PFSK-1 (cell line): ENCODE measurements at regions not wholly inside any gene's neighbourhood (a gene's known extent, or its start where the extent isn't known, plus 50 kb on each side); places are given as distances from the start of the nearest gene placed in this dataset.

Source experiments
- FOXP2 ChIP-seq: optimal IDR thresholded peaks from 2 replicates; pipeline ENCODE3; 2011; ENCODE audit warnings: borderline replicate concordance, control low read depth, inconsistent platforms; ENCODE audit not compliant: insufficient read depth; ENCODE audit errors: extremely low read length, extremely low read depth
- POLR2AphosphoS5 ChIP-seq: IDR thresholded peaks from 2 replicates; pipeline ENCODE4 v1.6.1; 2012; ENCODE audit warnings: low read depth, mild to moderate bottlenecking, control low read depth, low read length, moderate library complexity
- REST ChIP-seq, 2 experiments: IDR thresholded peaks; 2 replicates each; pipeline versions ENCODE4 v1.6.1 to v1.8.0; 2011 to 2012; ENCODE audit warnings: low read depth in 2 of 2, low read length in 2 of 2, control low read depth in 1 of 2, inconsistent platforms in 1 of 2, mild to moderate bottlenecking in 1 of 2, moderate library complexity in 1 of 2; ENCODE audit not compliant: insufficient read depth in 1 of 2
- SIN3A ChIP-seq: IDR thresholded peaks from 2 replicates; pipeline ENCODE4 v1.6.1; 2012; ENCODE audit warnings: mild to moderate bottlenecking, low read length, moderate library complexity, borderline replicate concordance; ENCODE audit not compliant: insufficient read depth
- TAF1 ChIP-seq: IDR thresholded peaks from 2 replicates; pipeline ENCODE4 v1.6.1; 2012; ENCODE audit warnings: low read length, control low read depth, borderline replicate concordance; ENCODE audit not compliant: insufficient read depth

DNA sequence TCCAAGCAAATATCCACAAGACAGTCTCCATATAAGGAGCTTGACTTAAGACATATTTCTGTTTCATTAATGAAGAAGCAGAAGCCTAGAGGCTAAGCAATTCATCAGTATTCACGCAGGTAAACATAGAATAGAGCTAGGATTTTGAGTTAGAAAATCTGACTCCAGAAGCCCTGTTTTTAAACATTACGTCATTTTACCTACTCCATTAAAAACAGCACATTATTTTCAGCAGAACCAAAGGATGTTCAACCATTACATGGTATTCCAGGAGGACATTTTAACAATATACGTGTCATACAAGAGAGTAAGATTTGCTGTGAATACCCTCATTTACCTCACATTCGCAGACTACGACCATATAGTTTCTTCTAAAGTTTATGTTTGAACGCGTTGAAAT is 403.3 kb upstream of the TRAM1L1 start:
- TF ChIP-seq TAF1 = no peak
- no peak for TF ChIP-seq SIN3A
- TF ChIP-seq FOXP2 = no peak
- TF ChIP-seq POLR2AphosphoS5 = no peak
- TF ChIP-seq REST (IDR thresholded peaks at IDR 0.05; ENCODE audit: insufficient read depth in 1 of 2, low read depth in 2 of 2, low read length in 2 of 2) = no peak

DNA sequence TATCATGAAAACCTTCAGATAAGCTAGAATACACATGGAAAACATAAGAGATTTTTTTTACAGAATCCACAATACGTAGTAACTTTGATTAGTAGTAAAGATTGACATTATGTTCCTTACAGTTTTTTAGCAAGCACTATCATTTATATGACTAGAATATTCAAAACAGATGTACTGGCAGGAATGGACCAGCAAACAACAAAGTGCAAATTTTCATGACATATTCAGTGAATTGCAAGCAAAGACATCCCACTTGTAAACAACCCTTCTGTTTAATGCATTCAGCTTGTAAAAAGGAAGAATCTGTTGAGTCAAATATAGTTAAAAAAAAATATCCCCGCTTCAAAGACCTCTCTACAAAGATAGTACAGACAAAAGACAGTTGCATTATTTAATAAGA is 403.7 kb upstream of the TRAM1L1 start:
- TF ChIP-seq FOXP2 = no peak
- TF ChIP-seq TAF1 = no peak
- TF ChIP-seq REST (IDR thresholded peaks at IDR 0.05; ENCODE audit: insufficient read depth in 1 of 2, low read depth in 2 of 2, low read length in 2 of 2) = no peak
- TF ChIP-seq SIN3A = no peak
- no peak for TF ChIP-seq POLR2AphosphoS5

DNA sequence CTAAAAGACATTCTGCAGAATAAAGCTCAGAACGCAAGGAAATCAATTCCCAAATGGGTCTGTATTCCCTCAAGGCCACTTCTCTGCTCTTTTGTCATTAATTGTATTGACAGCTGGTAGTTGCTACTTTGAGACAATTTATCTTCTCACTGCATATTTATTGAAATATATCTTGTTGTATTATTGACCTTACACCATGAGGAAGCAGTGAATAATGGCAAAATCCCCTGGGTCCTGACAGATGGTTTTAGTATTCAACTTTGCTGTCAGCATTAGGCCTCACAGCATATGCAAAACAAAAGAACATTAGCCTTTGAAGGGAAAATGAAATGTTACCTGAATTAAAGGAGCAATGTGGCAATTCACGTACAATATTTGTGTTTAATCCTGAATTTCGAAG is 406.1 kb upstream of the TRAM1L1 start:
- TF ChIP-seq REST (IDR thresholded peaks at IDR 0.05; ENCODE audit: insufficient read depth in 1 of 2, low read depth in 2 of 2, low read length in 2 of 2) = no peak
- no peak for TF ChIP-seq FOXP2
- no peak for TF ChIP-seq SIN3A
- TF ChIP-seq TAF1 = no peak
- TF ChIP-seq POLR2AphosphoS5 = no peak

GRCh38 chr4:117495802-117496201 is 410.4 kb upstream of the TRAM1L1 start:
- TF ChIP-seq REST (IDR thresholded peaks at IDR 0.05; ENCODE audit: insufficient read depth in 1 of 2, low read depth in 2 of 2, low read length in 2 of 2) = no peak
- TF ChIP-seq FOXP2 = no peak
- no peak for TF ChIP-seq SIN3A
- TF ChIP-seq TAF1 = no peak
- no peak for TF ChIP-seq POLR2AphosphoS5

DNA sequence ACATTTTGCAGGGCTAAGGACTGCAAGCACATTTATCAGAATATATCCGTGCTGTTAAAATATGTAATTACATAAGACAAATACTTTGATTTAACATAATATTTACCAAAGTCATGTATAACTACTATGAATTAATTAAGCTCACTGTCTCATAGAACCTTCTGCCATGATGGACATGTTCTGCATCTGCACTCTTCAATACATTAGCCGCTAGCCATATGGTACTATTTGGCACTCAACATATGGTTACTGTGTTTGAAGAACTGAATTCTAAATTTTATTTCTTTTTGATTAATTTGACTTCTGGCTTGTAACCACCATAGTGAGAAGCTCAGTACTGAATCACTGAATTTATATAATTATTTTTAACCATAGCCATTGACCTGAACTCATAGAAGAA is 427.0 kb upstream of the TRAM1L1 start:
- TF ChIP-seq REST (IDR thresholded peaks at IDR 0.05; ENCODE audit: insufficient read depth in 1 of 2, low read depth in 2 of 2, low read length in 2 of 2) (no peak), FOXP2 (no peak), POLR2AphosphoS5 (no peak), TAF1 (no peak), SIN3A (no peak)
